A673 (cell line): ENCODE measurements at regions not wholly inside any gene's neighbourhood (a gene's known extent, or its start where the extent isn't known, plus 50 kb on each side); places are given as distances from the start of the nearest gene placed in this dataset.

Experiments used
- CTCF ChIP-seq: fragments of 300-800, 200-600 bp; sonication (generic); conservative IDR thresholded peaks from 2 replicates; pipeline ENCODE4 v1.5.1; 2017; ENCODE audit warnings: low read depth, mild to moderate bottlenecking, antibody characterized with exemption, low read length, moderate library complexity, mixed read lengths
- EZH2 ChIP-seq: fragments of 200-600 bp; sonication (generic); IDR thresholded peaks from 2 replicates; pipeline ENCODE4 v1.6.1; 2017; ENCODE audit warnings: borderline replicate concordance, low read depth, mild to moderate bottlenecking, mixed read lengths, antibody characterized with exemption, low read length; ENCODE audit not compliant: poor library complexity, severe bottlenecking

- TF ChIP-seq CTCF (no peak), EZH2 (no peak)
Observed at GRCh38 chrX:145475725-145476124, 228.4 kb downstream of the SPANXN1 start.
